Ascending aorta (tissue), 2 donors: ENCODE measurements at regions not wholly inside any gene's neighbourhood (a gene's known extent, or its start where the extent isn't known, plus 50 kb on each side); places are given as distances from the start of the nearest gene placed in this dataset.

Experiments
- DNase-seq, 2 donors: peaks; one replicate each; pipeline ENCODE4 v3.0.0-alpha.2; 2019; ENCODE audit warnings: low spot score in 2 of 2
- H3K27ac ChIP-seq, 2 donors: fragments of 200-600 bp; sonication (generic); one replicate each; pipeline ENCODE4 v1.5.1; 2016 to 2017; ENCODE audit warnings: mild to moderate bottlenecking in 1 of 2
- H3K27me3 ChIP-seq: fragments of 200-600 bp; sonication (generic); one replicate; pipeline ENCODE4 v1.5.1; 2017
- H3K36me3 ChIP-seq, 2 donors: fragments of 200-600 bp; sonication (generic); one replicate each; pipeline ENCODE4 v1.5.1; 2016
- H3K4me1 ChIP-seq, 2 donors: fragments of 200-600 bp; sonication (generic); one replicate each; pipeline ENCODE4 v1.5.1; 2016 to 2017; ENCODE audit warnings: mild to moderate bottlenecking in 1 of 2
- H3K4me3 ChIP-seq, 2 donors: fragments of 200-600 bp; sonication (generic); one replicate each; pipeline ENCODE4 v1.5.1; 2016 to 2017; ENCODE audit warnings: mild to moderate bottlenecking in 1 of 2
- H3K9me3 ChIP-seq, 2 donors: fragments of 200-600 bp; sonication (generic); one replicate each; pipeline ENCODE4 v1.5.1; 2016
- CTCF ChIP-seq, 3 experiments: fragments of 200-600 bp in 2 of 3; fragments of 450-650 bp in 1 of 3; sonication (generic) in 2 of 3; IDR thresholded peaks; one replicate each; pipeline ENCODE4 v1.5.1; 2016 to 2019; ENCODE audit warnings: antibody characterized with exemption in 3 of 3, mild to moderate bottlenecking in 1 of 3, moderate library complexity in 1 of 3
- intact Hi-C: fragments of 100-400 bp; cut with DNase I; formaldehyde crosslinking; loops from one replicate; pipeline ENCODE4 v1.15.1; 2023

GRCh38 chr4:124386163-124386562 lies 326.4 kb downstream of the ANKRD50 start:
- TF ChIP-seq CTCF (IDR thresholded peaks at IDR 0.05) = no peak
- Histone ChIP-seq H3K4me3 (peak overlapping the region in 1 of 2 donors; percentile 30), H3K9me3 (no peaks in the 10 kb centered on the region), H3K4me1 (no peaks in the 10 kb centered on the region), H3K27me3 (no peaks in the 10 kb centered on the region), H3K36me3 (no peaks in the 10 kb centered on the region), H3K27ac (no peak overlapping the region)
- intact Hi-C loops = no loop called here
- DNase-seq = no peak

GRCh38 chr4:124386648-124387047 lies 325.9 kb downstream of the ANKRD50 start:
- Histone ChIP-seq H3K27me3 (no peaks in the 10 kb centered on the region), H3K27ac (no peak overlapping the region), H3K4me3 (peak overlapping the region in 1 of 2 donors; percentile 30)

GRCh38 chr4:124389591-124389990 lies 322.9 kb downstream of the ANKRD50 start:
- no peak overlapping the region for H3K27ac ChIP-seq
- no peaks in the 10 kb centered on the region for H3K36me3 ChIP-seq
- no peaks in the 10 kb centered on the region for H3K4me1 ChIP-seq
- DNase-seq = no peak
- intact Hi-C loops = no loop called here
- H3K9me3 ChIP-seq = no peaks in the 10 kb centered on the region
- no peak overlapping the region for H3K4me3 ChIP-seq
- no peaks in the 10 kb centered on the region for H3K27me3 ChIP-seq
- TF ChIP-seq CTCF (IDR thresholded peaks at IDR 0.05) = no peak

More at GRCh38 chr4:124386648-124387047, 325.9 kb downstream of the ANKRD50 start:
- no peak for DNase-seq
- Histone ChIP-seq H3K36me3 (no peaks in the 10 kb centered on the region), H3K9me3 (no peaks in the 10 kb centered on the region), H3K4me1 (no peaks in the 10 kb centered on the region)
- no peak for TF ChIP-seq CTCF (IDR thresholded peaks at IDR 0.05)
- intact Hi-C loops = no loop called here

- Histone ChIP-seq H3K36me3 (no peaks in the 10 kb centered on the region), H3K9me3 (no peaks in the 10 kb centered on the region), H3K27ac (no peak overlapping the region), H3K4me3 (no peak overlapping the region), H3K27me3 (no peaks in the 10 kb centered on the region), H3K4me1 (no peaks in the 10 kb centered on the region)
- intact Hi-C loops = no loop called here
- TF ChIP-seq CTCF (IDR thresholded peaks at IDR 0.05) = no peak
- no peak for DNase-seq
These were observed 321.7 kb downstream of the ANKRD50 start for GRCh38 chr4:124390861-124391260.

GRCh38 chr4:124396333-124396732 lies 316.2 kb downstream of the ANKRD50 start:
- intact Hi-C loops = no loop called here
- Histone ChIP-seq H3K4me1 (no peaks in the 10 kb centered on the region), H3K9me3 (no peaks in the 10 kb centered on the region), H3K36me3 (no peaks in the 10 kb centered on the region), H3K4me3 (no peak overlapping the region), H3K27ac (no peak overlapping the region), H3K27me3 (no peaks in the 10 kb centered on the region)
- no peak for TF ChIP-seq CTCF (IDR thresholded peaks at IDR 0.05)
- no peak for DNase-seq

- Histone ChIP-seq H3K4me1 (no peaks in the 10 kb centered on the region), H3K27ac (no peak overlapping the region), H3K4me3 (no peak overlapping the region), H3K27me3 (no peaks in the 10 kb centered on the region), H3K36me3 (no peaks in the 10 kb centered on the region), H3K9me3 (no peaks in the 10 kb centered on the region)
- TF ChIP-seq CTCF (IDR thresholded peaks at IDR 0.05) = no peak
- no peak for DNase-seq
- intact Hi-C loops = no loop called here
These were observed 310.9 kb downstream of the ANKRD50 start for GRCh38 chr4:124401606-124402005.
